ENCODE measurements at regions not wholly inside any gene's neighbourhood (a gene's known extent, or its start where the extent isn't known, plus 50 kb on each side); places are given as distances from the start of the nearest gene placed in this dataset.

DNA sequence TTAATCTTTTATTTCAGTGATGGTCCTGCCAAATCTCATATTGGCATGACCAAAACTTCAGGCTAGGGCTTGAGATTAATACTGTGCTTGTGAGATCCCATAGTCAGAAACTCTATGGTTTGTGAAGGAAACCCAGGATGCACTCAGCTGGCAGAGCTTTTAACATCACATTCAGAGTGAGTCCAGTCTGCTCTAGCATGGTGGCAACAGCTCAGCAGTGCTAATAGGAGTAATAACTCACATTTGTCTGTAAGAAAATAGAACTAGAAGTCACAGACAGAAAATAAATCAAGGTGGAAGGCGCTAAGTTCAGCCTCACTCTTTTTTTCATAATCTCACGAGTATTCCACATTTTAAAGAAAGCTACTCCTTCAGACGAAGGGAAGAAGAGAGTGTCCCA is 549.3 kb upstream of the TENM4 start:
- Mint-ChIP-seq H3K9me3 (ENCODE audit: low read depth) (no peaks in the 10 kb centered on the region), H3K4me1 (ENCODE audit: low read depth) (no peaks in the 10 kb centered on the region), H3K36me3 (ENCODE audit: insufficient read depth) (no peaks in the 10 kb centered on the region), H3K4me3 (ENCODE audit: low read depth) (no peak overlapping the region), H3K27ac (no peak overlapping the region), H3K27me3 (peaks cover 3% of the 10 kb centered on the region)
- no peak for TF ChIP-seq CTCF (IDR thresholded peaks at IDR 0.05; ENCODE audit: unreplicated experiment)
- DNase-seq (ENCODE audit: low spot score, unreplicated experiment) = no peak

GRCh38 chr11:79982185-79982584 is 541.4 kb upstream of the TENM4 start:
- H3K4me3 Mint-ChIP-seq (ENCODE audit: low read depth) = no peak overlapping the region
- H3K27me3 Mint-ChIP-seq = no peaks in the 10 kb centered on the region
- H3K27ac Mint-ChIP-seq = no peak overlapping the region
- no peak for DNase-seq (ENCODE audit: low spot score, unreplicated experiment)
- TF ChIP-seq CTCF (IDR thresholded peaks at IDR 0.05; ENCODE audit: unreplicated experiment) = no peak
- H3K9me3 Mint-ChIP-seq (ENCODE audit: low read depth) = peaks cover 4% of the 10 kb centered on the region
- H3K4me1 Mint-ChIP-seq (ENCODE audit: low read depth) = no peaks in the 10 kb centered on the region
- H3K36me3 Mint-ChIP-seq (ENCODE audit: insufficient read depth) = no peaks in the 10 kb centered on the region

DNA sequence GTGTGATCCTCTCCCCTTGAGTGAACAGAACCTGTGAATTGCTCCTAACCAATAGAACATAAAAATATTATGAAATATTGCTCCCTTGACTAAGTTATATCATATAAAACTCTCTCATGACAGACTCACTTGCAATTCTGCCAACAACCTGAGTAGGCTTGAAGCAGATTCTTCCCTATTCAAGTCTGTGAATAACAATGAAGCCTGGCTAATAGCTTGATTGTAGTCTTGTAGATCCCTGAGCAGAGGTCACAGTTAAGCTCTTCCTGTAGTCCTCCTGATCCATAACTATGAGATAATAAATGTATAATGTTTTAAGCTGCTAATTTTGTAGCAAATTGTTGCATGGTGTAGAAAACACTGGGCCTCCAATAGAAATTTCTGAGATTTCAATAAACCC is 540.1 kb upstream of the TENM4 start:
- H3K27me3 Mint-ChIP-seq = no peaks in the 10 kb centered on the region
- H3K4me1 Mint-ChIP-seq (ENCODE audit: low read depth) = no peaks in the 10 kb centered on the region
- DNase-seq (ENCODE audit: low spot score, unreplicated experiment) = no peak
- no peak overlapping the region for H3K27ac Mint-ChIP-seq
- peaks cover 4% of the 10 kb centered on the region for H3K9me3 Mint-ChIP-seq (ENCODE audit: low read depth)
- no peak for TF ChIP-seq CTCF (IDR thresholded peaks at IDR 0.05; ENCODE audit: unreplicated experiment)
- no peaks in the 10 kb centered on the region for H3K36me3 Mint-ChIP-seq (ENCODE audit: insufficient read depth)
- H3K4me3 Mint-ChIP-seq (ENCODE audit: low read depth) = no peak overlapping the region

DNA sequence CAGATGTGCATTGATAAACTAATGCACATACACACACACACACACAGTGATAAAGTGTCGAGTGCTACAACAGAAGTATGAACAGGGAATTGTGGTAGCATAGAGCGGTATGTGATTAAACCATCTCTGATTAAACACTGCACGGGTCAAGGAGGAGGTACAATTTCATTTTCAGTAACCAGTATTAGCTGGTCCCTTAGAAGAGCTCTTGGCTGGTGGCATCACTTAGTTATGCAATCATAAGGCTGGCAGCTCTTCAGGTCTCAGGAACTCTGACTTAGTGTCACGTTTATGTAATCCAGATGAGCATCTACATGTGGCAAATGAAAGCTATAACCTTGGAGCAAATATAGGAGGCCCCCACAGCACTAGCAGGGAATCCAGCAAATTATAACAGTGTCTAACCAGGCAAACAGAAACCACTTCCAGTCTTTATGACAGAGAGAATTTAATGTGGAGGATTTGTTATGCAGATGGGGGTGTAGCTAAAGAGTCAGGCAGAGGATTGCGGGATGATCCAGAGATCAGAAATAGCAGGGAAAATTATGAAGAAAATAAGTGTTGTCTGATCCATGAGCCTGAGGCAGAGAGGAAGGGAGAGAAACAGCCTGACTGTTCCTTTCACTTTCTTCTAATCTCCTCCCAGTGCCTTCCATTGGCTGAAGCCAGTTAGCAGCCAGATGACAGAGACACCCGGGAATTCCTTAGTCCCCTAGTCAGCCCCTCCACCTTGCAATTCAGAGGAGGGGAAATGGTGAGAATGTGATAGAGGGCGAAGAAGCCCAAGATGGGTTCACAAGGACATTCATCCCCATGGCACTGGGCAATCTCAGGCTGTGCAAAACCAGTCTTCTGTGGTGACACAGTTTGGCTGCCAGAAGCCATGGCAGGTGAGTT is 533.1 kb upstream of the TENM4 start:
- peaks cover 8% of the 10 kb centered on the region for H3K4me1 Mint-ChIP-seq (ENCODE audit: low read depth)
- no peak for TF ChIP-seq CTCF (IDR thresholded peaks at IDR 0.05; ENCODE audit: unreplicated experiment)
- DNase-seq (ENCODE audit: low spot score, unreplicated experiment) = no peak
- peaks cover 4% of the 10 kb centered on the region for H3K9me3 Mint-ChIP-seq (ENCODE audit: low read depth)
- no peaks in the 10 kb centered on the region for H3K36me3 Mint-ChIP-seq (ENCODE audit: insufficient read depth)
- peaks cover 11% of the 10 kb centered on the region for H3K27me3 Mint-ChIP-seq
- H3K4me3 Mint-ChIP-seq (ENCODE audit: low read depth) = no peak overlapping the region
- H3K27ac Mint-ChIP-seq = no peak overlapping the region

- peaks cover 11% of the 10 kb centered on the region for H3K27me3 Mint-ChIP-seq
- no peaks in the 10 kb centered on the region for H3K36me3 Mint-ChIP-seq (ENCODE audit: insufficient read depth)
- no peak for TF ChIP-seq CTCF (IDR thresholded peaks at IDR 0.05; ENCODE audit: unreplicated experiment)
- no peak overlapping the region for H3K27ac Mint-ChIP-seq
- H3K4me1 Mint-ChIP-seq (ENCODE audit: low read depth) = peaks cover 12% of the 10 kb centered on the region
- H3K4me3 Mint-ChIP-seq (ENCODE audit: low read depth) = no peak overlapping the region
- DNase-seq (ENCODE audit: low spot score, unreplicated experiment) = no peak
- H3K9me3 Mint-ChIP-seq (ENCODE audit: low read depth) = no peaks in the 10 kb centered on the region
Measured at GRCh38 chr11:79971255-79971654, 530.4 kb upstream of the TENM4 start.

All from progenitor cell of endocrine pancreas (in vitro differentiated cells).